Suppressor macrophage treated with lipopolysaccharide for 4 hours (primary cell): ENCODE measurements at regions not wholly inside any gene's neighbourhood (a gene's known extent, or its start where the extent isn't known, plus 50 kb on each side); places are given as distances from the start of the nearest gene placed in this dataset.

Experiments used
- DNase-seq: peaks from one replicate; pipeline ENCODE4 v3.0.0-alpha.2; 2020

GRCh38 chr12:90064852-90065801 is 356.5 kb upstream of the ATP2B1 start:
- no peak for DNase-seq

GRCh38 chr12:90062799-90063198 is 354.2 kb upstream of the ATP2B1 start:
- DNase-seq = no peak

GRCh38 chr12:90061809-90062208 is 353.2 kb upstream of the ATP2B1 start:
- DNase-seq = no peak

GRCh38 chr12:90060031-90060430 is 351.4 kb upstream of the ATP2B1 start:
- no peak for DNase-seq

GRCh38 chr12:90058704-90059103 is 350.1 kb upstream of the ATP2B1 start:
- no peak for DNase-seq

GRCh38 chr12:90055071-90055470 is 346.4 kb upstream of the ATP2B1 start:
- DNase-seq = no peak

GRCh38 chr12:90048918-90049317 is 340.3 kb upstream of the ATP2B1 start:
- DNase-seq = no peak

GRCh38 chr12:90045559-90045958 is 336.9 kb upstream of the ATP2B1 start:
- no peak for DNase-seq

- no peak for DNase-seq
Observed at GRCh38 chr12:90044069-90044468, 335.4 kb upstream of the ATP2B1 start.

- no peak for DNase-seq
Observed at GRCh38 chr12:90042920-90043641, 334.4 kb upstream of the ATP2B1 start.

GRCh38 chr12:90038289-90038688 is 329.7 kb upstream of the ATP2B1 start:
- DNase-seq = peak; percentile 14

GRCh38 chr12:90037740-90038139 is 329.1 kb upstream of the ATP2B1 start:
- no peak for DNase-seq

- DNase-seq = peak; percentile 39
Observed at GRCh38 chr12:90036637-90037036, 328.0 kb upstream of the ATP2B1 start.

GRCh38 chr12:90030726-90031125 is 322.1 kb upstream of the ATP2B1 start:
- peak; percentile 4 for DNase-seq

GRCh38 chr12:90029317-90029716 is 320.7 kb upstream of the ATP2B1 start:
- DNase-seq = no peak

- no peak for DNase-seq
Observed at GRCh38 chr12:90028635-90029051, 320.0 kb upstream of the ATP2B1 start.

- no peak for DNase-seq
Observed at GRCh38 chr12:90027889-90028634, 319.4 kb upstream of the ATP2B1 start.

GRCh38 chr12:90027041-90027440 is 318.4 kb upstream of the ATP2B1 start:
- no peak for DNase-seq

GRCh38 chr12:90026516-90026915 is 317.9 kb upstream of the ATP2B1 start:
- no peak for DNase-seq

GRCh38 chr12:90024262-90024661 is 315.6 kb upstream of the ATP2B1 start:
- no peak for DNase-seq

GRCh38 chr12:90023207-90023900 is 314.7 kb upstream of the ATP2B1 start:
- no peak for DNase-seq

- no peak for DNase-seq
Observed at GRCh38 chr12:90021795-90022440, 313.3 kb upstream of the ATP2B1 start.
